ENCODE measurements at regions not wholly inside any gene's neighbourhood (a gene's known extent, or its start where the extent isn't known, plus 50 kb on each side); places are given as distances from the start of the nearest gene placed in this dataset.
"Not testable (repeated sequence)": the region's sequence is repeated elsewhere in the genome, so short reads cannot be mapped to it uniquely, and the experiment has no call there.

GRCh38 chr7:55736641-55737221 is 125.8 kb downstream of the SEPTIN14 start:
- TF ChIP-seq CTCF (IDR thresholded peaks at IDR 0.05); POLR2A (IDR thresholded peaks at IDR 0.05; ENCODE audit: low read depth); EP300 (IDR thresholded peaks at IDR 0.05); POLR2AphosphoS5 (IDR thresholded peaks at IDR 0.05): not testable (repeated sequence)

Measured in esophagus muscularis mucosa (tissue), 4 donors.